ENCODE measurements at regions not wholly inside any gene's neighbourhood (a gene's known extent, or its start where the extent isn't known, plus 50 kb on each side); places are given as distances from the start of the nearest gene placed in this dataset.

- H3K4me3 ChIP-seq, result no peak overlapping the region
- 53% methylated on average over 19 of the region's 19 CpGs for WGBS
- H3K27ac ChIP-seq, result no peak overlapping the region
- H3K9me3 ChIP-seq, result no peaks in the 10 kb centered on the region
- H3K4me1 ChIP-seq (replicated peaks), result peaks cover 4% of the 10 kb centered on the region
- intact Hi-C loops (cut with DNase I), result loop anchor here (5.0 to 10.0 kb wide), 2 partner anchors 95 to 513 kb away; no protein-coding TSS in a partner anchor
- DNase-seq (ENCODE audit: low spot score), result no peak
- H3K36me3 ChIP-seq, result no peaks in the 10 kb centered on the region
- TF ChIP-seq POLR2AphosphoS5 (IDR thresholded peaks at IDR 0.05) (no peak), POLR2A (IDR thresholded peaks at IDR 0.05) (no peak), CTCF (IDR thresholded peaks at IDR 0.05) (peak in 2 of 4 experiments; percentile 41)
- no peaks in the 10 kb centered on the region for H3K27me3 ChIP-seq (replicated peaks; ENCODE audit: insufficient read depth)
Observed at GRCh38 chr9:119961774-119962424, 592.7 kb upstream of the BRINP1 start.

- Histone ChIP-seq H3K4me1 (replicated peaks) (peaks cover 4% of the 10 kb centered on the region), H3K36me3 (no peaks in the 10 kb centered on the region), H3K4me3 (no peak overlapping the region), H3K27me3 (replicated peaks; ENCODE audit: insufficient read depth) (no peaks in the 10 kb centered on the region), H3K27ac (no peak overlapping the region), H3K9me3 (no peaks in the 10 kb centered on the region)
- WGBS, result 41% methylated on average over 6 of the region's 6 CpGs
- no peak for TF ChIP-seq POLR2A (IDR thresholded peaks at IDR 0.05)
- no peak for TF ChIP-seq CTCF (IDR thresholded peaks at IDR 0.05)
- TF ChIP-seq POLR2AphosphoS5 (IDR thresholded peaks at IDR 0.05), result no peak
- DNase-seq (ENCODE audit: low spot score), result no peak
- intact Hi-C loops (cut with DNase I), result loop anchor here (5.0 to 10.0 kb wide), 2 partner anchors 93 to 515 kb away; no protein-coding TSS in a partner anchor
Observed at GRCh38 chr9:119959846-119960545, 590.8 kb upstream of the BRINP1 start.

GRCh38 chr9:119956111-119956510 lies 586.9 kb upstream of the BRINP1 start:
- Histone ChIP-seq H3K27ac (peak overlapping the region in 1 of 2 donors; percentile 16), H3K27me3 (replicated peaks; ENCODE audit: insufficient read depth) (no peaks in the 10 kb centered on the region), H3K36me3 (no peaks in the 10 kb centered on the region), H3K4me3 (no peak overlapping the region), H3K4me1 (replicated peaks) (no peaks in the 10 kb centered on the region), H3K9me3 (no peaks in the 10 kb centered on the region)
- intact Hi-C loops (cut with DNase I), result no loop called here
- TF ChIP-seq POLR2A (IDR thresholded peaks at IDR 0.05) (no peak), CTCF (IDR thresholded peaks at IDR 0.05) (no peak)
- WGBS, result 26% methylated on average over 2 of the region's 2 CpGs
- DNase-seq (ENCODE audit: low spot score), result no peak

GRCh38 chr9:119955276-119955675 lies 586.0 kb upstream of the BRINP1 start:
- no peaks in the 10 kb centered on the region for H3K4me1 ChIP-seq (replicated peaks)
- no peak for TF ChIP-seq CTCF (IDR thresholded peaks at IDR 0.05)
- TF ChIP-seq POLR2A (IDR thresholded peaks at IDR 0.05), result no peak
- TF ChIP-seq POLR2AphosphoS5 (IDR thresholded peaks at IDR 0.05), result no peak
- H3K36me3 ChIP-seq, result no peaks in the 10 kb centered on the region
- WGBS, result 28% methylated on average over 3 of the region's 3 CpGs
- no peak for DNase-seq (ENCODE audit: low spot score)
- no peaks in the 10 kb centered on the region for H3K27me3 ChIP-seq (replicated peaks; ENCODE audit: insufficient read depth)
- intact Hi-C loops (cut with DNase I), result no loop called here
- no peak overlapping the region for H3K4me3 ChIP-seq
- H3K9me3 ChIP-seq, result no peaks in the 10 kb centered on the region
- H3K27ac ChIP-seq, result no peak overlapping the region

- no peak overlapping the region for H3K4me3 ChIP-seq
- H3K9me3 ChIP-seq, result no peaks in the 10 kb centered on the region
- H3K27me3 ChIP-seq (replicated peaks; ENCODE audit: insufficient read depth), result no peaks in the 10 kb centered on the region
- H3K4me1 ChIP-seq (replicated peaks), result no peaks in the 10 kb centered on the region
- peak overlapping the region in 1 of 2 donors; percentile 34 for H3K27ac ChIP-seq
- intact Hi-C loops (cut with DNase I), result no loop called here
- H3K36me3 ChIP-seq, result no peaks in the 10 kb centered on the region
- no peak for TF ChIP-seq POLR2A (IDR thresholded peaks at IDR 0.05)
- peak; percentile 1 for TF ChIP-seq POLR2AphosphoS5 (IDR thresholded peaks at IDR 0.05)
- no peak for TF ChIP-seq CTCF (IDR thresholded peaks at IDR 0.05)
- no peak for DNase-seq (ENCODE audit: low spot score)
- 64% methylated on average over 3 of the region's 3 CpGs for WGBS
Observed at GRCh38 chr9:119951591-119951990, 582.4 kb upstream of the BRINP1 start.
